ENCODE measurements at regions not wholly inside any gene's neighbourhood (a gene's known extent, or its start where the extent isn't known, plus 50 kb on each side); places are given as distances from the start of the nearest gene placed in this dataset.
"Not testable (repeated sequence)": the region's sequence is repeated elsewhere in the genome, so short reads cannot be mapped to it uniquely, and the experiment has no call there.

- DNase-seq (ENCODE audit: low spot score): peak; percentile 15
Observed at GRCh38 chr1:217921126-217921904, 290.2 kb downstream of the SPATA17 start.

- DNase-seq (ENCODE audit: low spot score): no peak
Observed at GRCh38 chr1:217924924-217925323, 293.8 kb downstream of the SPATA17 start.

GRCh38 chr1:217929213-217929885, 298.2 kb downstream of the SPATA17 start:
- no peak for DNase-seq (ENCODE audit: low spot score)

DNA sequence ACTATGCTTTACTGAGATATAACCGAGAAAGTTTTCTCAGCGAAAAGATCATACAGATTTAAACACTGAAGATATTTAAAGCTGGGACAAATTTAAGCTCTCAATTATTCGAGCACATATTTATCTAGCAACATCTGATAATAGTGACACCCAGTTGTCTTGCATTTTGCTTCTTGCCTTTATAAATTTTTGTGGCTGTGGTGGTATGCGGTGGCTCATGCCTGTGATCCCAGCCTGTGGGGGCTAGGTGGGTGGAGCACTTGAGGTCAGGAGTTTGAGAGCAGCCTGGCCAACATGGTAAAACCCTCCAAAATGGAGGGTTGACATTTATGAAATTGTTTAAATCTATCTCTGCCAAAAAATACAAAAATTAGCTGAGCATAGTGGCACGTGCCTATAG, 312.2 kb downstream of the SPATA17 start:
- DNase-seq (ENCODE audit: low spot score): no peak

DNA sequence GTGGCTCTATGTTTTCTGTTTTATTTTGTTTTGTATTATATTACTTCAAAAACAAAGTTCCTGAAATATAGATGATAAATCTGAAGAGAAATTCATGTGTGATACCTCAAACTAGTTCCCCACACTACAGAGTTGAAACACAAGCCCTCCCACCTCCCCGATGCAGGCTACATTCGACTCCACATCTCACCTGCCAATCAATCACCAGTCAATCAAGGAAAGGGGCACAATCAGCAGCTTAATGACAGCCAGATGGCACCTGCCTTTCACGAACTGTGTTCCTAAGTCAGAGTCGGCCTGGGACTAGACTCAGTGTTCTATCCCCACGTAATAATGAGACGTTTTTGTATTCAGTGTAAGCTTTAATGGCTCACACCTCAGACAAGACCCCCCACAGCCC, 313.4 kb downstream of the SPATA17 start:
- no peak for DNase-seq (ENCODE audit: low spot score)

- no peak for DNase-seq (ENCODE audit: low spot score)
Observed at GRCh38 chr1:217946511-217946910, 315.4 kb downstream of the SPATA17 start.

- DNase-seq (ENCODE audit: low spot score): no peak
Observed at GRCh38 chr1:217948741-217949140, 317.6 kb downstream of the SPATA17 start.

DNA sequence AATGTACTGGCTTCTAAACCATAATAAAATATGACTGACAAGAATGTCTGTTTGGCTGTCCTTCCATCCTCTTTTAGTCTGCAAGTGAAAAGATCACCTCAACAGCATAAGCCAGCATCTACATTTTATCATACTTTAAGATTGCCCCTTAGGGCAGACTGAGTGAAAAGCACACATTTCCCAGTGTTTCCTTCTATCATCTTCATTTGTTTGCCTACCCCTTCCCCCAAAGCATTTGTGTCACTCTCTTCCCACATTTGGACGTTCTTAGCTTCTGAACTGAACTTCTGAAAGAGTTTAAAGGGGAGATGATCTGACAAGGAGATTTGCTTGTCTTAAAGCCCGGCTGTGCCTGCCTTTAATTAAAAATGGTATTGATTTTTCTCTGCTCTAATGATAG, 322.2 kb downstream of the SPATA17 start:
- DNase-seq (ENCODE audit: low spot score): no peak

DNA sequence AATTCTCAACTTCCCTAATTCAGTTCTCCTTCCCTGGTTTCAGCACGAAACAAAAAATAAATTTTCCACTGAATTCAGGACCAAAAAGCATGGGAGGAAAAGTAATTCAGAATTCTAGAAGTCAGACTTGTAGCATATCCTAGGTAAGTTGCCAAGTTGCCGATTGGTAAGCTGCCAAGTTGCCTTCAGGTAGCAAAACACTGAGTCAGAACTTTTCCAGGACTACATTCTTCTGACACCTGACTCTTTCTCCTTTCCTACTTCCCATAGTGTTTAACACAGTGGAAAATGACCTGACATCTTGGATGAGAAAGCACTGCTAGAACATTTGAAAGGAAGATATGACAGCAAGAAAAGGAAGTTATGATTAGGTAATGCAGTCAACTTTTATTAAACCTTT, 322.8 kb downstream of the SPATA17 start:
- peak; percentile 18 for DNase-seq (ENCODE audit: low spot score)

GRCh38 chr1:217955723-217956122, 324.6 kb downstream of the SPATA17 start:
- no peak for DNase-seq (ENCODE audit: low spot score)

GRCh38 chr1:217965156-217965786, 319.8 kb upstream of the RRP15 start:
- no peak for DNase-seq (ENCODE audit: low spot score)

DNA sequence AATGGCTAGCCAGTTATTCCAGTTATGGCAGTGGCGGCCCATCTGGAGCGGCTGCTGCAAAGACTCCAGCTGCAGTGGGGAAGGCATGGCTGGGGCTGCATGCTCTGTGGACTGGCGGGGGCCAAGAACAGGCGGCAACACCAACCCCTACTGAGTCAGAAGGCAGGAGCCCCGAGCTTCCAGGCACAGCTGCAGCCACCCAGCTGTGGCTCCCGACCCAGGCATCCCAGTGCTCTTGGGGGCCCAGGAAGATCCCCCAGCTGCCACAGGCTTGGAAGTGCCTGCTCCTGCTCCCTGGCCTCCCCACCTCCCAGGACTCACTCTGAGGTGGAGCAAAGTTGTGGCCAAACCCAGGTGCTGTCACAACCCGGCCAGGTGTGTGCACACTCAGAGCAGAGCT, 317.0 kb upstream of the RRP15 start:
- no peak for DNase-seq (ENCODE audit: low spot score)

DNA sequence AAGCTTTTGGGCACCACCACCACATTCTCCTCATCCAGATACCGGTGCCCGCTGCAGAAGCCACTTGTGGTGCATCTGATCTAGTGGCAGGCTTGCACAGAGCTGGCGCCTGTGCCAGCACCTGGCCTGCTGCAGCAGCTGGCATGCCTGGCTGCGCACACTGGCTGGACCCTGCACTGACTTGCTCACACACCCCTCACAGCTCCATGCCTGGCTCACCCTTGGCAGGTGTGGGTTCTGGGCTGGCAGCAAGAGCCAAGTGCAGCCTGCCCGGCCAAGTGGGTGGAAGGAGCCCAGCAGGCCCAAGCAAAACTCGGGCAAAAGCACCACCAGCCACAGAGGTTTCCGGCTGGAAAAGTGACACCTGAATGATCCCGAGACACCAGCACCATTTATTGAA, 315.7 kb upstream of the RRP15 start:
- DNase-seq (ENCODE audit: low spot score): no peak

- no peak for DNase-seq (ENCODE audit: low spot score)
Observed at GRCh38 chr1:217977943-217978342, 307.1 kb upstream of the RRP15 start.

DNA sequence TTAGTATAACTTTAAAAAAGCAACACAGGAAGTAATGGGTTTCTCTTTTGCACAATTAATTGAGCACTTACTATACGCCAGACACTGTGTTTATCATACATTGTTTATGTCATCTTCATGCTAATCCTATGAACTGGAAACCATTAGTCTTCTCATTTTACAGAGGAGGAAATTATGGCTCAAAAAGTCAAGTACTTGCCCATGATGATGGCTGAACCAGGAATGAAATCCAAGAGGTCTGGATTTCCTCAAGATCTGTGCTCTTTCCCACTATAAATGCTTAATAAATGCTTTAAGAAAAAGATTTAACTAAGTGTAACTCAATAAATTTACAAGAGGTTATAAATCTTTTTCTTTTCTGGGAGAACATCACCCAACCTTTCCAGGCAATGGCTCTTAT, 303.7 kb upstream of the RRP15 start:
- no peak for DNase-seq (ENCODE audit: low spot score)

- no peak for DNase-seq (ENCODE audit: low spot score)
Observed at GRCh38 chr1:217982331-217983050, 302.6 kb upstream of the RRP15 start.

- no peak for DNase-seq (ENCODE audit: low spot score)
Observed at GRCh38 chr1:217983051-217983375, 302.1 kb upstream of the RRP15 start.

DNA sequence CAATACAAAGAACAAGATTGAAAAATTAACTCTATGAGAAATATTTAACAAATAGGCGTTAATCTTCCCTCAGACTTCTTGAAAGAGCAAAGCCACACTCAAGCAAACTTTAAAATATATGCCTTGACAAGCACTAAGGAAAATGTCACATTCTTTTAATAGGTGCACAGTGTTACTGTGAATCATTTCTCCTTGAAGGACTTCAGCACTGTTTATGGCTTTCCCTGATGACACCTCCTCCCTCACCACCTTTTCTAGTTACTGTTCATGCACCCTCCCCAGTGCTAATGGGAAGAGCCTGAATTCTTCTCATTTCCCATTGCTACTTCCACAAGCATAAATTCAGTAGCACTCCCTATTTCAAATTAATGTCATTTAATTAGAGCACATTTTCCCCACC, 299.5 kb upstream of the RRP15 start:
- DNase-seq (ENCODE audit: low spot score): no peak

- DNase-seq (ENCODE audit: low spot score): no peak
Observed at GRCh38 chr1:217989510-217989909, 295.6 kb upstream of the RRP15 start.

DNA sequence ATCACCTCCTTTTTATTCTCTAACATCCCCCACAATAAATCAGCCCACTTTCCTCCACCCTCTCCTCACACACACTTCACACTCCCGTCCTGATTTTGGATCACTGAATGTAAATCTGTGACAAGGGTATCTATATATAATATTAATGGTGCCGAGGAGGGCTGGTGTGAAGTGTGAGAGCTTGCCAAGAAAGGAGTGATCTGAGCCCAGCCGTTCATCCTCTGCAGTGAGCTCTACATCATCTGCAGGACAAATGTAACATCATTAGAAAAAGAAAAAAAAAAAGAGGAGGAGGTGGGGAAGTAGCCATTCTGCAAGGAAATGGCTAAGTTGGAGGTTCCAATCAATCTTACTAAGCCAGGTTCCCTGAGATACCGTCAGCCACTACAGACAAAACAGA, 291.7 kb upstream of the RRP15 start:
- DNase-seq (ENCODE audit: low spot score): no peak

GRCh38 chr1:218008296-218008695, 276.8 kb upstream of the RRP15 start:
- not testable (repeated sequence) for DNase-seq (ENCODE audit: low spot score)

DNA sequence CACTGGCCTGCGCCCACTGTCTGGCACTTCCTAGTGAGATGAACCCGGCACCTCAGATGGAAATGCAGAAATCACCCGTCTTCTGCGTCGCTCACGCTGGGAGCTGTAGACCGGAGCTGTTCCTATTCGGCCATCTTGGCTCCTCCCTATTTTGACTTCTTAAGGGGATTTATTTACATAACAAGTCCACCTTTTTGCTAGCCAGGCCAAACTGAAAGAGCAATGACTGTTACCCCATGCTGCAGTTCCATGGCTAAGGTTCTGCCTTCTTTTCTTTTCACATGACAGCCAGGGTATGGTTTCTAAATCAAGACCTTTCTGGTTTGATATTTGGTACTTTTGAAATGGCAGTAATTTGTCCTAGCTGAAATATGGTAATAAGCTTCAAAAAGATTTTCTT, 270.0 kb upstream of the RRP15 start:
- not testable (repeated sequence) for DNase-seq (ENCODE audit: low spot score)

Data from HT-29 (cell line).